ENCODE measurements at regions not wholly inside any gene's neighbourhood (a gene's known extent, or its start where the extent isn't known, plus 50 kb on each side); places are given as distances from the start of the nearest gene placed in this dataset.
"Not testable (repeated sequence)": the region's sequence is repeated elsewhere in the genome, so short reads cannot be mapped to it uniquely, and the experiment has no call there.

DNA sequence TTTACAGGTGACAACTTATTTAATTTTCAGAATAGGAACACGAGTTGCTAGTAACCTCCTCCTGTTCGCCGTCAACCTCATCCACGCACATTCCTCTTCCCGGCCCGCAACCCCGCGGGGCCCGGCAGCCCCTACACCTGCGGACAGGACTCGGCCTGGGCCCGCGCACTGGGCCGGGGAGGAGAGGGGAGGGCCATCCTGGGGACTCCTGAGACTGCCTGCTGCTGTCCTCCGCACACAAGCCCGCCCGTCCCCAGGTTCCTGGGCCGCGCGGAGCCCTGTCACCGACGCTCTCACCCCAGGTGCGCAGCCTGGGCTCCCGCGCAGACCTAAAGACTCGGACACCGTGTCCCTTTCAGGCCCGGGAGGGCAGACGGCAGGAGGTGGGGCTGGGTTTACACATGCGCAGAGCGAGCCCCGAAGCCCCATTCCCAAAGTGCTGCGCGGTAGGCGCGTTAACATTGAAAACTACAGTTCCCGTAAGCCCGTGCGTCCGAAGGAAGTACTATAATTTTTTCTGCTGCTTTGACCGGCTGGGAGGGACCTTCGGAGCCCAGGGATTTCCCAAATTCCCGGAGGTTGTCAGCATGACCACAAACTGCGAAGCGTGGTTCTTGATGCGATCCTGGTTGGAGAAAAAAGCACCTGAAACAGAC lies 108.8 kb downstream of the SPATA31A1 start:
- TF ChIP-seq, protein P1, sequence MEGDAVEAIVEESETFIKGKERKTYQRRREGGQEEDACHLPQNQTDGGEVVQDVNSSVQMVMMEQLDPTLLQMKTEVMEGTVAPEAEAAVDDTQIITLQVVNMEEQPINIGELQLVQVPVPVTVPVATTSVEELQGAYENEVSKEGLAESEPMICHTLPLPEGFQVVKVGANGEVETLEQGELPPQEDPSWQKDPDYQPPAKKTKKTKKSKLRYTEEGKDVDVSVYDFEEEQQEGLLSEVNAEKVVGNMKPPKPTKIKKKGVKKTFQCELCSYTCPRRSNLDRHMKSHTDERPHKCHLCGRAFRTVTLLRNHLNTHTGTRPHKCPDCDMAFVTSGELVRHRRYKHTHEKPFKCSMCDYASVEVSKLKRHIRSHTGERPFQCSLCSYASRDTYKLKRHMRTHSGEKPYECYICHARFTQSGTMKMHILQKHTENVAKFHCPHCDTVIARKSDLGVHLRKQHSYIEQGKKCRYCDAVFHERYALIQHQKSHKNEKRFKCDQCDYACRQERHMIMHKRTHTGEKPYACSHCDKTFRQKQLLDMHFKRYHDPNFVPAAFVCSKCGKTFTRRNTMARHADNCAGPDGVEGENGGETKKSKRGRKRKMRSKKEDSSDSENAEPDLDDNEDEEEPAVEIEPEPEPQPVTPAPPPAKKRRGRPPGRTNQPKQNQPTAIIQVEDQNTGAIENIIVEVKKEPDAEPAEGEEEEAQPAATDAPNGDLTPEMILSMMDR (IDR thresholded peaks at IDR 0.05): not testable (repeated sequence)
- TF ChIP-seq EZH2 (IDR thresholded peaks at IDR 0.05; ENCODE audit: borderline replicate concordance, insufficient read depth, low read depth, low read length, poor library complexity, severe bottlenecking): not testable (repeated sequence)
